ENCODE measurements at regions not wholly inside any gene's neighbourhood (a gene's known extent, or its start where the extent isn't known, plus 50 kb on each side); places are given as distances from the start of the nearest gene placed in this dataset.

DNA sequence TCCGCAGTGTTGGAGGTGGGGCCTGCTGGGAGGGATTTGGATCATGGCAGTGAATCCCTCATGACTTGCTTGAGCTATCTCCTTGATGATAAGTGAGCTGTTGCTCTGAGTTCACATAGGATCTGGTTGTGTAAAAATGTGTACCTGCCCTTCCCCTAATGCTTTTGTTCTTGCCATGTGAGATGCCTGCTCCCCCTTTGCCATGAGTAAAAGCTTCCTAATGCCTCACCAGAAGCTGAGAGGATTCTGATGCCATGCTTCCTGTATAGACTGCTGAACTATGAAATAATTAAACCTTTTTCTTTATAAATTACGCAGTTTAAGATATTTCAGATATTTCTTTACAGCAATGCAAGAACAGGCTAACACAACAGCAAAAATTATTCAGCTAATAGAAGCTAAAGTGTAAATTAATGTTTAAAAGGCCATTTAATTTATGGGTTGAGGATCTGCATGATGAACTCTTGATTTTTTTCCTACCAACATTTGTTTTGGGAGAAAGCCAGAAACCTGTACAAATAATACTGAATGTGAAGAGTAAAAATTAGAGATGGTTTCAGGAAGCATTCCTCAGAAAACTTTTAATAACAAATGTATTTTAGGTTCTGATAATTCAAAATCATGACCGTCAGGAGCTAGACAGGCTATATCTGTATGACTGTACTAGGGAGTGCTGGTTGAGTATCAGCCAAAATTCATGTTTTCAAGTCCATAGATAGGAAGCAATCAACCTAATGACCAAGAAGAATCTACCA, 177.5 kb upstream of the GRIA4 start:
- no peak overlapping the region for H3K4me3 ChIP-seq (ENCODE audit: low read length, poor library complexity, severe bottlenecking)
- no peaks in the 10 kb centered on the region for H3K79me2 ChIP-seq (ENCODE audit: insufficient read depth, low read length)
- no peaks in the 10 kb centered on the region for H3K36me3 ChIP-seq (ENCODE audit: insufficient read depth, low read length)
- no peak overlapping the region for H3K4me2 ChIP-seq (ENCODE audit: low read depth, low read length, poor library complexity, severe bottlenecking)
- H3K27me3 ChIP-seq (ENCODE audit: insufficient read depth, low read length, poor library complexity, severe bottlenecking): no peaks in the 10 kb centered on the region
- H3K9ac ChIP-seq (ENCODE audit: low read depth, low read length, poor library complexity, severe bottlenecking): no peak overlapping the region
- no peaks in the 10 kb centered on the region for H3K4me1 ChIP-seq (ENCODE audit: insufficient read depth, low read length, poor library complexity, severe bottlenecking)
- H3K9me2 ChIP-seq (replicated peaks; ENCODE audit: low read depth, low read length): no peaks in the 10 kb centered on the region
- TF ChIP-seq, protein P1, sequence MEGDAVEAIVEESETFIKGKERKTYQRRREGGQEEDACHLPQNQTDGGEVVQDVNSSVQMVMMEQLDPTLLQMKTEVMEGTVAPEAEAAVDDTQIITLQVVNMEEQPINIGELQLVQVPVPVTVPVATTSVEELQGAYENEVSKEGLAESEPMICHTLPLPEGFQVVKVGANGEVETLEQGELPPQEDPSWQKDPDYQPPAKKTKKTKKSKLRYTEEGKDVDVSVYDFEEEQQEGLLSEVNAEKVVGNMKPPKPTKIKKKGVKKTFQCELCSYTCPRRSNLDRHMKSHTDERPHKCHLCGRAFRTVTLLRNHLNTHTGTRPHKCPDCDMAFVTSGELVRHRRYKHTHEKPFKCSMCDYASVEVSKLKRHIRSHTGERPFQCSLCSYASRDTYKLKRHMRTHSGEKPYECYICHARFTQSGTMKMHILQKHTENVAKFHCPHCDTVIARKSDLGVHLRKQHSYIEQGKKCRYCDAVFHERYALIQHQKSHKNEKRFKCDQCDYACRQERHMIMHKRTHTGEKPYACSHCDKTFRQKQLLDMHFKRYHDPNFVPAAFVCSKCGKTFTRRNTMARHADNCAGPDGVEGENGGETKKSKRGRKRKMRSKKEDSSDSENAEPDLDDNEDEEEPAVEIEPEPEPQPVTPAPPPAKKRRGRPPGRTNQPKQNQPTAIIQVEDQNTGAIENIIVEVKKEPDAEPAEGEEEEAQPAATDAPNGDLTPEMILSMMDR (conservative IDR thresholded peaks at IDR 0.05; ENCODE audit: low read length): no peak
- TF ChIP-seq EZH2phosphoT487 (IDR thresholded peaks at IDR 0.05; ENCODE audit: borderline replicate concordance): no peak
- no peaks in the 10 kb centered on the region for H3F3A ChIP-seq (ENCODE audit: low read depth)
- H3K9me3 ChIP-seq (ENCODE audit: insufficient read depth, low read depth, low read length): no peaks in the 10 kb centered on the region
- H2AFZ ChIP-seq (ENCODE audit: low read length): no peak overlapping the region
- no peaks in the 10 kb centered on the region for H4K20me1 ChIP-seq (ENCODE audit: insufficient read depth, low read length, poor library complexity, severe bottlenecking)

DNA sequence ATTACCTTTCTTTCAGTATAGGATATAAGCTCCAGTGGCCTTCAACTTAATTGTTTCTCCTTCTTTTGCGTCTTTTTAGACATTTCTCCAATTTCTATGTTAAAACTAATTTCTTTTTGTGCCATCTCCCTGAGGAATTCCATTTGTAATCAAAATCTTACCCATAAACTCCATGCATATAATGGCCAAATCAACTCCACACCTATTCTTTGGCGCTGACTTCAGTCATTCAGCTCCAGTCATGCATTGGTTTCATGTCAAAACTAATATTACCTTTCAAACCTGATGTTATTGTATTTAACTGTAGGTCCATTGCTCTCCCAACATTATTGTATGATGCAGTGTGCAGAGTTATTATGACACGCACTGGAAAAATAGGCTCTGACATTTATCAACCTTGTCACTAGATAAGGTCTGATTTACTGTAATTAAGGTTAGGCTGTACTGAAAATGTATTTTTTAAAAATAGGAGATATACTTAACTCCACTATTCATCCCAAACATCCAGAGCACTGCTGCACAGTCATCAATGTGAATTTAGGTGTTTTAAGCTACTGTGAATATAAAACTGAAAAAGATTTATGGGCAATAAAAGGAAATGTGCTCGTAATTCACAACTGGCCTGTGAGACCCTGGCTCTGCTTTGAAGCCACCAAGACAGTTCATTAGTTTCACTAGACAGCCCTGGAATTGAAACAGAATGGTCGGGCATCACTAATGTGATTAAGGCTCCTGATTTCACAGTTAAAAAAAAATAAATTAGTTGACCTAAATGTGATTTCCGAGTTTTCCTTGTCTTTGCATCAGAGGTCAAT, 180.6 kb upstream of the GRIA4 start:
- Histone ChIP-seq H3K9me3 (ENCODE audit: insufficient read depth, low read depth, low read length) (no peaks in the 10 kb centered on the region), H3K79me2 (ENCODE audit: insufficient read depth, low read length) (no peaks in the 10 kb centered on the region), H3K9ac (ENCODE audit: low read depth, low read length, poor library complexity, severe bottlenecking) (no peak overlapping the region), H3K4me3 (ENCODE audit: low read length, poor library complexity, severe bottlenecking) (no peak overlapping the region), H3K9me2 (replicated peaks; ENCODE audit: low read depth, low read length) (no peaks in the 10 kb centered on the region), H2AFZ (ENCODE audit: low read length) (no peak overlapping the region), H3K36me3 (ENCODE audit: insufficient read depth, low read length) (no peaks in the 10 kb centered on the region), H3K27me3 (ENCODE audit: insufficient read depth, low read length, poor library complexity, severe bottlenecking) (no peaks in the 10 kb centered on the region), H3K4me2 (ENCODE audit: low read depth, low read length, poor library complexity, severe bottlenecking) (no peak overlapping the region), H3F3A (ENCODE audit: low read depth) (no peaks in the 10 kb centered on the region), H4K20me1 (ENCODE audit: insufficient read depth, low read length, poor library complexity, severe bottlenecking) (no peaks in the 10 kb centered on the region), H3K4me1 (ENCODE audit: insufficient read depth, low read length, poor library complexity, severe bottlenecking) (no peaks in the 10 kb centered on the region)
- TF ChIP-seq, protein P1 (conservative IDR thresholded peaks at IDR 0.05; ENCODE audit: low read length): no peak
- no peak for TF ChIP-seq EZH2phosphoT487 (IDR thresholded peaks at IDR 0.05; ENCODE audit: borderline replicate concordance)

DNA sequence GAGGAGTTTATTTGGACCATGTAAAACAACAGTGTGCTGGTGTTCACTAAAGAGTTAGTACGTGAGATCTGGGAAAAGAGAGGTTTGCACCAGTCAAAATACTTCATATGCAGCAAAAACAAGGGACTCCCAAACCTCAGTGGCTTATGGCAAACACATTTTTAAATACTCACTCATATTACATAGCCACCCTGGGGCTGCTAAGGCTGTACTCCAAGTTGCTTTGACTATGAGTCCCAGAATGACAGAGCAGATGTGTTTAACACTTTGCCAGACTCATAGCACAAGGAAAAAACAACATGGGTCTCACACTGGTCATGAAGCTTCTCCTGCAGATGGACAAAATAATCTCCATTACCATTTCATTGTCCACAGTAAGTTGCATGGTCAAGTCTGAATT, 202.8 kb upstream of the GRIA4 start:
- no peaks in the 10 kb centered on the region for H3K36me3 ChIP-seq (ENCODE audit: insufficient read depth, low read length)
- no peaks in the 10 kb centered on the region for H3F3A ChIP-seq (ENCODE audit: low read depth)
- no peak overlapping the region for H3K9ac ChIP-seq (ENCODE audit: low read depth, low read length, poor library complexity, severe bottlenecking)
- H3K79me2 ChIP-seq (ENCODE audit: insufficient read depth, low read length): no peaks in the 10 kb centered on the region
- H3K4me3 ChIP-seq (ENCODE audit: low read length, poor library complexity, severe bottlenecking): no peak overlapping the region
- no peak overlapping the region for H2AFZ ChIP-seq (ENCODE audit: low read length)
- TF ChIP-seq EZH2phosphoT487 (IDR thresholded peaks at IDR 0.05; ENCODE audit: borderline replicate concordance): no peak
- TF ChIP-seq, protein P1 (conservative IDR thresholded peaks at IDR 0.05; ENCODE audit: low read length): no peak
- no peaks in the 10 kb centered on the region for H3K4me1 ChIP-seq (ENCODE audit: insufficient read depth, low read length, poor library complexity, severe bottlenecking)
- H3K4me2 ChIP-seq (ENCODE audit: low read depth, low read length, poor library complexity, severe bottlenecking): no peak overlapping the region
- H3K27me3 ChIP-seq (ENCODE audit: insufficient read depth, low read length, poor library complexity, severe bottlenecking): no peaks in the 10 kb centered on the region
- H3K9me3 ChIP-seq (ENCODE audit: insufficient read depth, low read depth, low read length): no peaks in the 10 kb centered on the region
- no peaks in the 10 kb centered on the region for H4K20me1 ChIP-seq (ENCODE audit: insufficient read depth, low read length, poor library complexity, severe bottlenecking)
- H3K9me2 ChIP-seq (replicated peaks; ENCODE audit: low read depth, low read length): no peaks in the 10 kb centered on the region
